A549 (cell line): ENCODE measurements at regions not wholly inside any gene's neighbourhood (a gene's known extent, or its start where the extent isn't known, plus 50 kb on each side); places are given as distances from the start of the nearest gene placed in this dataset.

Experiments used
- CEBPB ChIP-seq, 2 experiments: fragments of >200 bp in 1 of 2; sonication (Bioruptor Twin) in 1 of 2; formaldehyde crosslinking in 1 of 2; IDR thresholded peaks; 2 replicates each; pipeline ENCODE4 v1.6.1; 2012 to 2016
- TF ChIP-seq, protein P1 (sequence below): fragments of >200 bp; sonication (Bioruptor Twin); formaldehyde crosslinking; IDR thresholded peaks from 3 replicates; pipeline ENCODE4 v1.5.1; 2016

DNA sequence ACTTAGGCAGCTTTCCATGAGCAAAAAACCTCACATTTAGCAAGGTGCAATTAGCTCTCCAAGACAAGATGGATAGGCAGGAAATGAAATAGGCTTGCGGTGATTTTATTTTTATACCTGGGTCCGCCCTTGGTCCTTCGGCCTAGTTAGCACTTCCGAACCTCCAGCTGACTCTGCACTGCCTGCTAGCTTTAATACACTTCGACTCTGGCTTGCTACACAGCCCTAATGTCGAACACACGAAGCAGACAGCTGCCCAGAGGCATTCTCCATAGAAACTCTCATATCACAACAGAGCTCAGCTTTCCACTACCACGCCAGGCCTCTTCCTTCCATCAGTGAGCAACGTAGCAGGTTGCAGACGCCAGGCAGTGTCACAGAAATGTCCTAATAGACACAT, 688.0 kb downstream of the VRK1 start:
- TF ChIP-seq CEBPB (IDR thresholded peaks at IDR 0.05): no peak
- TF ChIP-seq, protein P1, sequence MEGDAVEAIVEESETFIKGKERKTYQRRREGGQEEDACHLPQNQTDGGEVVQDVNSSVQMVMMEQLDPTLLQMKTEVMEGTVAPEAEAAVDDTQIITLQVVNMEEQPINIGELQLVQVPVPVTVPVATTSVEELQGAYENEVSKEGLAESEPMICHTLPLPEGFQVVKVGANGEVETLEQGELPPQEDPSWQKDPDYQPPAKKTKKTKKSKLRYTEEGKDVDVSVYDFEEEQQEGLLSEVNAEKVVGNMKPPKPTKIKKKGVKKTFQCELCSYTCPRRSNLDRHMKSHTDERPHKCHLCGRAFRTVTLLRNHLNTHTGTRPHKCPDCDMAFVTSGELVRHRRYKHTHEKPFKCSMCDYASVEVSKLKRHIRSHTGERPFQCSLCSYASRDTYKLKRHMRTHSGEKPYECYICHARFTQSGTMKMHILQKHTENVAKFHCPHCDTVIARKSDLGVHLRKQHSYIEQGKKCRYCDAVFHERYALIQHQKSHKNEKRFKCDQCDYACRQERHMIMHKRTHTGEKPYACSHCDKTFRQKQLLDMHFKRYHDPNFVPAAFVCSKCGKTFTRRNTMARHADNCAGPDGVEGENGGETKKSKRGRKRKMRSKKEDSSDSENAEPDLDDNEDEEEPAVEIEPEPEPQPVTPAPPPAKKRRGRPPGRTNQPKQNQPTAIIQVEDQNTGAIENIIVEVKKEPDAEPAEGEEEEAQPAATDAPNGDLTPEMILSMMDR: no peak
